HL-60 (cell line): ENCODE measurements at regions not wholly inside any gene's neighbourhood (a gene's known extent, or its start where the extent isn't known, plus 50 kb on each side); places are given as distances from the start of the nearest gene placed in this dataset.

Experiments
- DNase-seq, 2 experiments: peaks; one replicate each; pipeline ENCODE4 v3.0.0-alpha.2; 2010 to 2020; ENCODE audit warnings: low read depth in 1 of 2, low spot score in 1 of 2
- H3K27ac ChIP-seq: fragments of 250-450 bp; sonication (Bioruptor Pico); replicated peaks from 2 replicates; pipeline ENCODE4 v1.5.1; 2020; ENCODE audit warnings: mild to moderate bottlenecking, moderate library complexity
- H3K27me3 ChIP-seq: fragments of 250-450 bp; sonication (Bioruptor Pico); 2 replicates; pipeline ENCODE4 v1.5.1; 2021; ENCODE audit warnings: mild to moderate bottlenecking, moderate library complexity; ENCODE audit not compliant: insufficient read depth, poor library complexity, severe bottlenecking
- H3K4me3 ChIP-seq: replicated peaks from 2 replicates; pipeline ENCODE4 v1.5.1; 2011; ENCODE audit warnings: mild to moderate bottlenecking, control low read depth, low read length; ENCODE audit not compliant: insufficient read depth
- GABPA ChIP-seq: IDR thresholded peaks from 2 replicates; pipeline ENCODE4 v1.6.1; 2012; ENCODE audit warnings: low read depth
- POLR2AphosphoS5 ChIP-seq: IDR thresholded peaks from 2 replicates; pipeline ENCODE4 v1.6.1; 2012; ENCODE audit warnings: low read depth
- SPI1 ChIP-seq: IDR thresholded peaks from 2 replicates; pipeline ENCODE4 v1.6.1; 2012; ENCODE audit warnings: low read depth, mild to moderate bottlenecking, borderline replicate concordance
- TF ChIP-seq, protein P1 (sequence below): IDR thresholded peaks from one replicate; pipeline ENCODE4 v1.5.1; 2011; ENCODE audit warnings: low read length, control low read depth, inconsistent platforms; ENCODE audit not compliant: insufficient read depth
- TF ChIP-seq, protein P2 (sequence below): IDR thresholded peaks from 2 replicates; pipeline ENCODE4 v1.6.1; 2012; ENCODE audit warnings: low read depth; ENCODE audit not compliant: insufficient replicate concordance

DNA sequence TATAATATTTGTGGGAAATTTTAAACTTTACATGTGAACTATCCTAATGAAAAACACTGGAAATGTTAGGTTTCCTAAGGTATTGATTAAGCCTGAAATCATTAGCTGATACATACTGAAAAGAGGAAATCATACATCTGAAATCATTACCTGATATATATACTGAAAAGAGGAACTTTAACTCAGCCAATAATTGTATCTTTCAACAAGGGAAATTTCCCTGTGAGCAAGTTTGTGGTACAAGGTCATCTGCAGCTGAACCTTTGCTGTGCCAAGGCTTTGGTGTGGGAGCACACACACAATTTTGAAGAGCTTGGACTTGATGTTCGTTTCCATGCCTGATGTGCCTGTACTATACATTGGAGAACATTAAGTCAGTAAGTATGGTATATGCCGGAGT is 131.9 kb upstream of the USP9X start:
- Histone ChIP-seq H3K4me3 (no peak overlapping the region), H3K27me3 (no peaks in the 10 kb centered on the region), H3K27ac (no peak overlapping the region)
- TF ChIP-seq SPI1 (no peak), GABPA (no peak), POLR2AphosphoS5 (no peak)
- TF ChIP-seq, protein P1, sequence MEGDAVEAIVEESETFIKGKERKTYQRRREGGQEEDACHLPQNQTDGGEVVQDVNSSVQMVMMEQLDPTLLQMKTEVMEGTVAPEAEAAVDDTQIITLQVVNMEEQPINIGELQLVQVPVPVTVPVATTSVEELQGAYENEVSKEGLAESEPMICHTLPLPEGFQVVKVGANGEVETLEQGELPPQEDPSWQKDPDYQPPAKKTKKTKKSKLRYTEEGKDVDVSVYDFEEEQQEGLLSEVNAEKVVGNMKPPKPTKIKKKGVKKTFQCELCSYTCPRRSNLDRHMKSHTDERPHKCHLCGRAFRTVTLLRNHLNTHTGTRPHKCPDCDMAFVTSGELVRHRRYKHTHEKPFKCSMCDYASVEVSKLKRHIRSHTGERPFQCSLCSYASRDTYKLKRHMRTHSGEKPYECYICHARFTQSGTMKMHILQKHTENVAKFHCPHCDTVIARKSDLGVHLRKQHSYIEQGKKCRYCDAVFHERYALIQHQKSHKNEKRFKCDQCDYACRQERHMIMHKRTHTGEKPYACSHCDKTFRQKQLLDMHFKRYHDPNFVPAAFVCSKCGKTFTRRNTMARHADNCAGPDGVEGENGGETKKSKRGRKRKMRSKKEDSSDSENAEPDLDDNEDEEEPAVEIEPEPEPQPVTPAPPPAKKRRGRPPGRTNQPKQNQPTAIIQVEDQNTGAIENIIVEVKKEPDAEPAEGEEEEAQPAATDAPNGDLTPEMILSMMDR, result no peak
- TF ChIP-seq, protein P2, sequence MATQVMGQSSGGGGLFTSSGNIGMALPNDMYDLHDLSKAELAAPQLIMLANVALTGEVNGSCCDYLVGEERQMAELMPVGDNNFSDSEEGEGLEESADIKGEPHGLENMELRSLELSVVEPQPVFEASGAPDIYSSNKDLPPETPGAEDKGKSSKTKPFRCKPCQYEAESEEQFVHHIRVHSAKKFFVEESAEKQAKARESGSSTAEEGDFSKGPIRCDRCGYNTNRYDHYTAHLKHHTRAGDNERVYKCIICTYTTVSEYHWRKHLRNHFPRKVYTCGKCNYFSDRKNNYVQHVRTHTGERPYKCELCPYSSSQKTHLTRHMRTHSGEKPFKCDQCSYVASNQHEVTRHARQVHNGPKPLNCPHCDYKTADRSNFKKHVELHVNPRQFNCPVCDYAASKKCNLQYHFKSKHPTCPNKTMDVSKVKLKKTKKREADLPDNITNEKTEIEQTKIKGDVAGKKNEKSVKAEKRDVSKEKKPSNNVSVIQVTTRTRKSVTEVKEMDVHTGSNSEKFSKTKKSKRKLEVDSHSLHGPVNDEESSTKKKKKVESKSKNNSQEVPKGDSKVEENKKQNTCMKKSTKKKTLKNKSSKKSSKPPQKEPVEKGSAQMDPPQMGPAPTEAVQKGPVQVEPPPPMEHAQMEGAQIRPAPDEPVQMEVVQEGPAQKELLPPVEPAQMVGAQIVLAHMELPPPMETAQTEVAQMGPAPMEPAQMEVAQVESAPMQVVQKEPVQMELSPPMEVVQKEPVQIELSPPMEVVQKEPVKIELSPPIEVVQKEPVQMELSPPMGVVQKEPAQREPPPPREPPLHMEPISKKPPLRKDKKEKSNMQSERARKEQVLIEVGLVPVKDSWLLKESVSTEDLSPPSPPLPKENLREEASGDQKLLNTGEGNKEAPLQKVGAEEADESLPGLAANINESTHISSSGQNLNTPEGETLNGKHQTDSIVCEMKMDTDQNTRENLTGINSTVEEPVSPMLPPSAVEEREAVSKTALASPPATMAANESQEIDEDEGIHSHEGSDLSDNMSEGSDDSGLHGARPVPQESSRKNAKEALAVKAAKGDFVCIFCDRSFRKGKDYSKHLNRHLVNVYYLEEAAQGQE, result no peak
- no peak for DNase-seq

DNA sequence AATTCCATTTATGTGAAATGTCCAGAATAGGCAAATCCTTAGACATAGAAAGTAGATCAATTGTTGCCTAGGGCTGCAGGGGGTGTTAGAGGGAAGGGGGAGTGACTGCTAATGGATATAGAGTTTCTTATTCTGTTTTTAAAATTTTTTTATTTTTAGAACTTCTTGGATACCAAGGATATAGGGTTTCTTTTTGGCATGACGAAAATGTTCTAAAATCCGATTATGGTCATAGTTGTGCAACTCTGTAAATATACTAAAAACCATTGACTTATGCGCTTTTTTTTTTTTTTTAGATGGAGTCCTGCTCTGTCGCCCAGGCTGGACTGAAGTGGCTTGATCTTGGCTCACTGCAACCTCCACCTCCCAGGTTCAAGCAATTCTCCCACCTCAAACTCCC is 125.2 kb upstream of the USP9X start:
- Histone ChIP-seq H3K27ac (no peak overlapping the region), H3K4me3 (no peak overlapping the region), H3K27me3 (no peaks in the 10 kb centered on the region)
- no peak for DNase-seq
- TF ChIP-seq, protein P1, result no peak
- TF ChIP-seq, protein P2, result no peak
- TF ChIP-seq POLR2AphosphoS5, result no peak
- TF ChIP-seq GABPA, result no peak
- no peak for TF ChIP-seq SPI1

DNA sequence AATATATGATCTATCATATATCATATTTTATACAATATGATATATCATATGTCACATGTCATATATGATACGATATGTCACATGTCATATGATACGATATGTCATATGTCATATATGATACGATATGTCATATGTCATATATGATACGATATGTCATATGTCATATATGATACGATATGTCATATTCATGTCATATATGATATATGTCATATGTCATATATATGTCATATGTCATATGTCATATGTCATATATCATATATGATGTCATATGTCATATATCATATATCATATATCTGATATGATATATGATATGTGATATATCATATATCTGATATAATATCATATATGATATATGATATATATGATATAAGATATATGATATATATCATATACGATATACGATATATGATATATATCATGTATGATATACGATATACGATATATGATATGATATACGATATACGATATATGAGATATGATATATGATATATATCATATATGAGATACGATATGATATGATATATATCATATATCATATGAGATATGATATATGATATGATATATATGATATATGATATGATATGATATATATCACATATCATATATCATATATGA is 122.3 kb upstream of the USP9X start:
- Histone ChIP-seq H3K27me3 (no peaks in the 10 kb centered on the region), H3K4me3 (no peak overlapping the region), H3K27ac (no peak overlapping the region)
- DNase-seq, result no peak
- no peak for TF ChIP-seq POLR2AphosphoS5

DNA sequence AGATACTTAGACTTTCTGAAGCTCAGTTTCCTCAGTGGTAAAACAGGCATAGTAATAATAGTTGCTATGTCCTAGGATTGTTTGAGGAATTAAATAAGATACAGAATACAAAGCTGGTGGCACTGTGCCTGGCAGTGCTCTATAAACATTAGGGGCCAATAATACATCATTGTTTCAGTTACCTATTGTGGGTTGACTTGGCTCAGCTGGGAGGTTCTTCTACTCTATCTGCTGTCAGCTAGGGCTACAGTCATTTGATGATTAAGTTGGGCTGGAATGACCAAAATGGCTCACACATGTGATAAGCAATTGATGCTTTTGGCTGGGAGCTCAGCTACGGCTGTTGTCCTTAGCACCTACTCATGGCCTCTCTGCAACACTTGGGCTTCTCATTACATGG is 121.2 kb upstream of the USP9X start:
- TF ChIP-seq, protein P2, result no peak
- no peak for TF ChIP-seq POLR2AphosphoS5
- TF ChIP-seq, protein P1, result no peak
- TF ChIP-seq SPI1, result no peak
- no peak for TF ChIP-seq GABPA
- Histone ChIP-seq H3K27me3 (no peaks in the 10 kb centered on the region), H3K27ac (no peak overlapping the region), H3K4me3 (no peak overlapping the region)
- DNase-seq, result no peak
